Mucosa of descending colon (tissue), 3 donors: ENCODE measurements at regions not wholly inside any gene's neighbourhood (a gene's known extent, or its start where the extent isn't known, plus 50 kb on each side); places are given as distances from the start of the nearest gene placed in this dataset.

Experiments used
- ATAC-seq: fragments of 200-7000 bp; cut with Tn5 transposase; one replicate; pipeline ENCODE4 v1.9.1; 2020; ENCODE audit warnings: mild to moderate bottlenecking, moderate library complexity
- DNase-seq, 3 donors: peaks; one replicate each; pipeline ENCODE4 v3.0.0-alpha.2; 2020
- H3K36me3 ChIP-seq: fragments of 200-600 bp; one replicate; pipeline ENCODE4 v1.8.0; 2021; ENCODE audit warnings: low read depth, mild to moderate bottlenecking
- H3K4me1 ChIP-seq: fragments of 200-600 bp; one replicate; pipeline ENCODE4 v1.8.0; 2021; ENCODE audit warnings: low read depth, mild to moderate bottlenecking
- H3K4me3 ChIP-seq: fragments of 200-600 bp; one replicate; pipeline ENCODE4 v1.8.0; 2021; ENCODE audit warnings: mild to moderate bottlenecking
- H3K9me3 ChIP-seq: fragments of 200-600 bp; one replicate; pipeline ENCODE4 v1.8.0; 2021; ENCODE audit warnings: mild to moderate bottlenecking
- CTCF ChIP-seq: fragments of 200-600 bp; IDR thresholded peaks from one replicate; pipeline ENCODE4 v1.8.0; 2022; ENCODE audit warnings: antibody characterized with exemption, mild to moderate bottlenecking
- intact Hi-C, 2 donors: fragments of 100-400 bp; cut with DNase I in 1 of 2; cut with micrococcal nuclease in 1 of 2; formaldehyde crosslinking; loops; one replicate each; pipeline versions ENCODE4 v1.11.0 to v1.11.1; 2022; cut with DNase I, micrococcal nuclease
- donor health status: DM: no; HTN: no; CAD: no; lungs with moderate emphysema.
- donor health status: DM: no; HTN: no; CAD: no.
- donor health status: DM: no; HTN: yes; CAD: no.

- DNase-seq (no peak), ATAC-seq (no peak)
- Histone ChIP-seq H3K36me3 (no peaks in the 10 kb centered on the region), H3K4me3 (no peak overlapping the region), H3K9me3 (no peaks in the 10 kb centered on the region), H3K4me1 (no peaks in the 10 kb centered on the region)
- intact Hi-C loops = no loop called here
- TF ChIP-seq CTCF = no peak
Measured at GRCh38 chr12:118750666-118751065, 230.7 kb upstream of the SRRM4 start.

DNA sequence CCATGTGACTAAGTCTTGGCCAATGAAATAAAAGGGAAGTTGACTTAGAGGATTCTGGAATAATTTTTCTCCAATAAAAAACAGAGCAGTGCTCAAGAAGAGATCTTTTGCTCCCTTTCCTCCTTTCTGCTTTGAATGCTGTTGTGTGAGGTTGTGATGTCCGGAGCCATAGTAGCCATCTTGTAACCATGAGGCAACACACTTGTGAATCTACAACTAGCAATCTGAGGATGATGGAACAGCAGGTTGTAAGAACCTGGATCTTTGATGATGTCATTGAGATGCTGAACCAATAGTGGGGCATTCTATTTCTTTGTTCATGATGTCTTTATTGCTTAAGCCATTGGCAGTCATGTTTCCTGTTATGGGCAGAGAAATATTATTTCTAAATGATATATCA lies 230.0 kb upstream of the SRRM4 start:
- ATAC-seq (no peak), DNase-seq (no peak)
- H3K36me3 ChIP-seq = no peaks in the 10 kb centered on the region
- H3K4me1 ChIP-seq = no peaks in the 10 kb centered on the region
- TF ChIP-seq CTCF = no peak
- no peaks in the 10 kb centered on the region for H3K9me3 ChIP-seq
- H3K4me3 ChIP-seq = no peak overlapping the region
- intact Hi-C loops = no loop called here

DNA sequence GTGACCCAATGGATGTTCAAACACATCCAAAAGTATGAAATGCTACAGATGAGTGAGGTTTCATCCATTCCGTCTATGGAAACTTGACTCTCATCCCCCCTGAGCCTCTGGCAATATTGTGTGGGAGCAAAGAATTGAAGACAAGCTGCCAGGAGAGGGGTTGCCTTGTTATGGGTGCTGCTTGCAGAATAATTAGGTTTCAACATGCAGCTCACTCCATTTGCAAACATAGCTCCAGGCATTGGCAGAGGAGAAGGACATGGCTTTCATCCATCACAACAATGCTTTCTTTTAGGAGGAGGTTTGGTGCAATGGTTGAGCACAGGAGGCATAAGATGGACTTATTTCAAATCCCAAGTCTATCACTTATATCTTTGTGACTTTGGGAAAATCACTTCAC lies 220.7 kb upstream of the SRRM4 start:
- H3K9me3 ChIP-seq = no peaks in the 10 kb centered on the region
- ATAC-seq (no peak), DNase-seq (no peak)
- no peaks in the 10 kb centered on the region for H3K4me1 ChIP-seq
- H3K36me3 ChIP-seq = no peaks in the 10 kb centered on the region
- intact Hi-C loops = no loop called here
- no peak overlapping the region for H3K4me3 ChIP-seq
- TF ChIP-seq CTCF = no peak

DNA sequence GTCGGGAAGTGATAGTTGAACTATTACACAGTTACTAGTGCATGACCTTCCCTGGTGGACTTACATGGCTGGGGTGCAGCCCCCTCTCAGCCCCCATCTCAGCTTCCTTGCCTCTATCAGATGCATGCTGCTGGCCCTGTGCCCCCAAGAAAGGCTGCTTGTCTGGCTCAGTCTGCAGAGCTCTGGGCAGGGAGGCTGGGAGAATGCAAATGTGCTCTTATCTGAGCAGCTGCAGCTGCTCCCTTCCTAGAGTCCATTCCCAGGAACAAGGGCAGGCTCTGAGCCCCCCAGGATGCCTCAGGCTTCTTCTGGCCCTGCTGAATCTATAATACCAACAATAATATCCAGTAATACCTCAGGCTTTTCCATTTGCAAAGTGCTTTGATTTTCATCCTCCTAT lies 218.1 kb upstream of the SRRM4 start:
- TF ChIP-seq CTCF = no peak
- Histone ChIP-seq H3K4me1 (no peaks in the 10 kb centered on the region), H3K4me3 (no peak overlapping the region), H3K36me3 (no peaks in the 10 kb centered on the region), H3K9me3 (no peaks in the 10 kb centered on the region)
- intact Hi-C loops = no loop called here
- DNase-seq = no peak
- no peak for ATAC-seq

- no peak for DNase-seq
- TF ChIP-seq CTCF = no peak
- intact Hi-C loops = no loop called here
- H3K36me3 ChIP-seq = no peaks in the 10 kb centered on the region
- H3K4me1 ChIP-seq = no peaks in the 10 kb centered on the region
- H3K9me3 ChIP-seq = no peaks in the 10 kb centered on the region
- H3K4me3 ChIP-seq = no peak overlapping the region
- ATAC-seq = no peak
Measured at GRCh38 chr12:118773956-118774723, 207.2 kb upstream of the SRRM4 start.

GRCh38 chr12:118777504-118777903 lies 203.8 kb upstream of the SRRM4 start:
- Histone ChIP-seq H3K36me3 (no peaks in the 10 kb centered on the region), H3K4me1 (no peaks in the 10 kb centered on the region), H3K9me3 (no peaks in the 10 kb centered on the region), H3K4me3 (no peak overlapping the region)
- intact Hi-C loops = no loop called here
- TF ChIP-seq CTCF = no peak
- ATAC-seq (no peak), DNase-seq (no peak)
